Kidney (tissue), 13 donors: ENCODE measurements at regions not wholly inside any gene's neighbourhood (a gene's known extent, or its start where the extent isn't known, plus 50 kb on each side); places are given as distances from the start of the nearest gene placed in this dataset.

ENCODE experiments used
- DNase-seq, 5 donors: peaks; one replicate each; pipeline ENCODE4 v3.0.0-alpha.2; 2013 to 2020
- FAIRE-seq: peaks from 2 replicates; lab custom pipeline; 2012; peaks lifted over from hg19 to GRCh38; lab: Jason Lieb, UNC
- H3K27ac ChIP-seq, 2 donors: one replicate each; pipeline ENCODE4 v1.7.0; 2013; ENCODE audit warnings: low read depth in 2 of 2, low read length in 2 of 2, inconsistent platforms in 1 of 2
- H3K27me3 ChIP-seq: one replicate; pipeline ENCODE4 v1.7.1; 2013; ENCODE audit warnings: low read length, inconsistent platforms; ENCODE audit not compliant: control insufficient read depth, insufficient read depth
- H3K36me3 ChIP-seq, 3 donors: one replicate each; pipeline versions ENCODE4 v1.7.0 to v1.7.1; 2013; ENCODE audit warnings: low read length in 3 of 3, control low read depth in 1 of 3, inconsistent platforms in 1 of 3; ENCODE audit not compliant: insufficient read depth in 3 of 3, control insufficient read depth in 2 of 3
- H3K4me1 ChIP-seq, 3 donors: one replicate each; pipeline versions ENCODE4 v1.7.0 to v1.7.1; 2013; ENCODE audit warnings: low read length in 3 of 3, inconsistent platforms in 1 of 3, low read depth in 1 of 3; ENCODE audit not compliant: control insufficient read depth in 2 of 3, insufficient read depth in 2 of 3
- H3K4me3 ChIP-seq, 3 donors: one replicate each; pipeline versions ENCODE4 v1.7.0 to v1.8.1; 2013; ENCODE audit warnings: low read length in 3 of 3, control low read depth in 1 of 3, inconsistent platforms in 1 of 3
- H3K9ac ChIP-seq, 3 donors: one replicate each; pipeline versions ENCODE4 v1.7.0 to v1.7.1; 2013; ENCODE audit warnings: low read length in 3 of 3, control low read depth in 1 of 3, inconsistent platforms in 1 of 3
- H3K9me3 ChIP-seq, 3 donors: one replicate each; pipeline versions ENCODE4 v1.7.0 to v1.7.1; 2013; ENCODE audit warnings: low read length in 3 of 3, control low read depth in 1 of 3, inconsistent platforms in 1 of 3; ENCODE audit not compliant: control insufficient read depth in 2 of 3, insufficient read depth in 1 of 3
- CTCF ChIP-seq: IDR thresholded peaks from 3 replicates; pipeline ENCODE4 v1.5.1; 2012; ENCODE audit warnings: mild to moderate bottlenecking, moderate library complexity, borderline replicate concordance; ENCODE audit not compliant: insufficient read depth; ENCODE audit errors: extremely low read depth
- intact Hi-C: fragments of 100-400 bp; cut with DNase I; formaldehyde crosslinking; loops from one replicate; pipeline ENCODE4 v1.11.1; 2022
- donor health status: control.
- donor health status: control.
- donor health status: control.
- donor health status: control.
- donor health status: control.
- donor health status: DM: yes; HTN: yes; CAD: no.
- donor health status: Normal renal cell carcinoma (clear cell type).

DNA sequence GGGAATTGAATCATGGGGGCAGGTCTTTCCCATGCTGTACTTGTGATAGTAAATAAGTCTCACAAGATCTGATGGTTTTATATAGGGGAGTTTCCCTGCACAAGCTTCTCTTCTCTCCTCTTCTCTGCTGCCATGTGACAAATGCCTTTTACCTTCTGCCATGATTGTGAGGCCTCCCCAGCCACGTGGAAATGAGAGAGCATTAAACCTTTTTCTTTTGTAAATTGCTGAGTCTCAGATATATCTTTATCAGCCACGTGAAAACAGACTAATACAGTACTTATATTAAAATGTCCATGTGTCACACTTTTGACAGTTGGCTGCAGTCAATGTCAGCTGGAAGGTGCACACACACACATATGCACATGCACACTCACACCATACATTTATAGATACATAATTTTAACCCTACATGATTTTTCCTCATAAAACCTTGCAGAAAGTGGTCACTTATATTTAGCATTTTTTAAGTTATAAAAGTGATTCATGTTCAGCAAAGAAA, 128.9 kb downstream of the OTOR start:
- no peak overlapping the region for H3K27ac ChIP-seq
- intact Hi-C loops: no loop called here
- no peak overlapping the region for H3K9ac ChIP-seq
- no peak for DNase-seq
- no peaks in the 10 kb centered on the region for H3K4me1 ChIP-seq
- no peak overlapping the region for H3K4me3 ChIP-seq
- no peaks in the 10 kb centered on the region for H3K27me3 ChIP-seq
- FAIRE-seq: no peak
- H3K36me3 ChIP-seq: no peaks in the 10 kb centered on the region
- no peaks in the 10 kb centered on the region for H3K9me3 ChIP-seq
- no peak for TF ChIP-seq CTCF

- H3K9me3 ChIP-seq: no peaks in the 10 kb centered on the region
- no peak overlapping the region for H3K9ac ChIP-seq
- DNase-seq (no peak), FAIRE-seq (no peak)
- intact Hi-C loops: no loop called here
- no peaks in the 10 kb centered on the region for H3K4me1 ChIP-seq
- no peaks in the 10 kb centered on the region for H3K36me3 ChIP-seq
- no peaks in the 10 kb centered on the region for H3K27me3 ChIP-seq
- no peak for TF ChIP-seq CTCF
- no peak overlapping the region for H3K4me3 ChIP-seq
- no peak overlapping the region for H3K27ac ChIP-seq
Measured at GRCh38 chr20:16885746-16886145, 137.6 kb downstream of the OTOR start.

- Histone ChIP-seq H3K9ac (no peak overlapping the region), H3K27me3 (no peaks in the 10 kb centered on the region), H3K36me3 (no peaks in the 10 kb centered on the region), H3K4me1 (no peaks in the 10 kb centered on the region), H3K4me3 (no peak overlapping the region), H3K9me3 (no peaks in the 10 kb centered on the region), H3K27ac (no peak overlapping the region)
- no peak for FAIRE-seq
- TF ChIP-seq CTCF: no peak
- intact Hi-C loops: no loop called here
- DNase-seq: no peak
Measured at GRCh38 chr20:16898433-16898832, 150.3 kb downstream of the OTOR start.

DNA sequence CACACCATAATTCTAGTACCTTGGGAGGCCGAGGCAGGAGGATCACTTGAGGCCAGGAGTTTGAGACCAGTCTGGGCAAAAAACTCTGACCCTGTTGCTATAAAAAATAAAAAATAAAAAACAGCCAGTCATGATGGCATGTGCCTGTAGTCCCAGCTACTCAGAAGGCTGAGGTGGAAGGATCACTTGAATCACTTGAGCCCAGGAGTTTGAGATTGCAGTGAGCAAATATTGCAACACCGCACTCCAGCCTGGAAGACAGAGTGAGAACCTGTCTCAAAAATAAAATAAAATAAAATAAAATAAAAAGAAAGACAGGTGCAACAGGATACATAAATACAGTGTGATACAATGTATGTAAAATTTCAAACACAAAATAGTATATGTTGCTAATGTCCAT, 154.5 kb downstream of the OTOR start:
- no peaks in the 10 kb centered on the region for H3K27me3 ChIP-seq
- H3K9me3 ChIP-seq: no peaks in the 10 kb centered on the region
- H3K4me3 ChIP-seq: no peak overlapping the region
- H3K27ac ChIP-seq: no peak overlapping the region
- no peak for FAIRE-seq
- no peak overlapping the region for H3K9ac ChIP-seq
- no peaks in the 10 kb centered on the region for H3K4me1 ChIP-seq
- no peak for DNase-seq
- intact Hi-C loops: no loop called here
- H3K36me3 ChIP-seq: no peaks in the 10 kb centered on the region
- TF ChIP-seq CTCF: no peak
